ENCODE measurements at regions not wholly inside any gene's neighbourhood (a gene's known extent, or its start where the extent isn't known, plus 50 kb on each side); places are given as distances from the start of the nearest gene placed in this dataset.

DNA sequence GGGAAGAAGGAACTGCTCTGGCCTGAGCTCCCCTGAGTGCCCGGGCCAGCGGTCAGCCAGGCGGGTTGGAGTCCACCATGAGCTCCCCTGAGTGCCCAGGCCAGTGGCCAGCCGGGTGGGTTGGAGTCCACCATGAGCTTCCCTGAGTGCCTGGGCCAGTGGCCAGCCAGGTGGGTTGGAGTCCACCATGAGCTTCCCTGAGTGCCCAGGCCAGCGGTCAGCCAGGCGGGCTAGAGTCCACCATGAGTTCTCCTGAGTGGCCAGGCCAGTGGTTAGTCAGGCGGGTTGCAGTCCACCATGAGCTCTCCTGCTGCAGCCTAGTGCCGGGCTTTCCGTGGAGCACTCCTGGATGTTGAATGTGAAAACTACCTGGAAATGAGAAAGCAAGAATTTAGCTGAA lies 844.0 kb downstream of the TBC1D22A start:
- FAIRE-seq, result no peak

DNA sequence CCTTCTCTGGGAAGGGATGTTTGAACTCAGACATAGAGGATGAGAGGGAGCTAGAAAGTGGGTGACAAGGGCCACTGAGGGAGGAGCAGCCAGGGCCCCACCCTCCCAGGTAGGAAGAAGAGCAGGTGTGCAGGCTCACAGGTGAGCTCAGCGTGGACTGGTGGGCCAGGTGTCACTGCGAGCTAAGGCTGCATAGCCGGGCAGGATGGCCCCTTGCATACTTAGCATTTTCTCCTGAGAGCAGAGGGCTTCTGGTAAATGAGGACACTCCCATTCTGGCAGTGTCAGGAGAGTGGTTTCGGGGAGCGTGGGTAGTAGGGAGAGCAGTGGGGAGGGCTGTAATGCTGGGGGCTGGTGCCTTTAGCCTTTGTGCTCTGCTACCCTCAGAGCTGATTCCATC lies 843.4 kb downstream of the TBC1D22A start:
- FAIRE-seq, result no peak

DNA sequence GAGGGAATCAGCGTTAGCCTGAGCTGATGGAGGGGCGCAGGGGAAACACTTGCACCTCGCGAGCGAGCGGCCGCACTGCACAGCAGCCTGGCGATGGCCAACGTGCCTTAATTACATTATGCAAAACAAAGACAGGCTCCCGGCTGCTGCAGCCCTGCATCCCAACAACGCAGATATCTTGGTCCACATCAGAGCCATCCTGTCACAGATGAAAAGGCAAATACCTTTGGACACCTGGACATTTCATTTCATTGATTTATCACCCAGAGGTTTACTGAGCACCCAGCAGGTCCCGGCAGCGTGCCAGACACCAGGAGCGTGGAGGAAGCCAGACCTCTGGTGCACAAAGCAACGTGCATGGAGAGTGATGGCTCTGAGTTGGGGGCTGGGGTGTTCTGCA lies 843.0 kb downstream of the TBC1D22A start:
- no peak for FAIRE-seq

DNA sequence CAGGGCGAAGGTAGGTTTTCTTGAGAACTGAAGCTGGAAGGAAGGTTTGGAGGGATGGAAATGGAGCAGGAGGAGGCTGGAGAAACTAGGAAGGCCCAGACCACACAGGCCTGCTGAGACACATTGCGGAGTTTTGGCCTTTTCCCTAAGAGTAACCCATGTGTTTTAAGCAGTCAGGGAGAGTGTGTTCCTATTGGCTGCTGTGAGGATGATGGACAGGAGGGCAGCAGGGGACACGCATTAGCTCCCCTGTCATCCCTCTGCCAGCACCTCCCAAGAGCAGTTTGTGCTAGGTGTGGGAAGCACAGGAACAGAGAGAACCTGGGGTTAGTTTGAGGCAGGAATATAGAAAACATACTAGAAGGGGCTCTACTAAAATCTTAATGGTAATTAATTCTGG lies 842.1 kb downstream of the TBC1D22A start:
- FAIRE-seq, result no peak

DNA sequence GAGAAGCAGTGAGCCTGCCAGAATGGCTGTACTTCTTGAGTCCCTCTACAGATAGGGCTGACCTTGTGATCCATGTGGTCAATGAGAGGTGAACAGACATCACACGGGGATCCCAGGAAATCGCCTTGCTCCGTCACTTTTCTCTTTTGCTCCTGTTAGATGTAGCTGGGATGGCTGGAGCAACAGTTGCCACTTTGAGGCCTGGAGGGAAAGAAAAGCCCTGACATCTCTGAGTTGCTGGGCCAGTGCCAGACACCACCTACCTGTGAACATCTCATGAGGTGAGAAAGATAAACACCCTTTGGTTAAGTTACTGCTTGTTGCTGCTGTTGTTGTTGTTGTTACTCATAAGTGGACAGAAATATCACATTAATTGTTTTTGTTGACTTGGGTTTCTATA lies 840.3 kb downstream of the TBC1D22A start:
- no peak for FAIRE-seq

DNA sequence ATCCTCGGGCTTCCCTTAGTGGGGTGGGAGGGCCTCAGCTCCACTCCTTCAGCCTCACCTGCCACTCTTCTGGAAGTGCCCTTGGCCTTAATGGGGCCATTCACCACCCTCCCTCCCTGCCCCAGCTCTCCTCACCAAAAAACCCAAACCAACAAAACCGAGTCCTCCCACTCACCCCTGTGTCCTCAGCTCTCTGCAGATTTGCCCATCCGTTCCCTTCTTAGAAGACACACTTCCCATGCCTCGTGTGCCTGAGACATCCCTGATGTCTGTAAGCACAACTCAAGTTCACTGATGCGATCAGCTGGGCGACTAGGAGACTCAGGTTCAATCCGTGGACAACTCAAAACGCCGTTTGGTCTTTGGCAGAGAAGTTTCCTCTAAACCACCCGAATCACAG lies 839.2 kb downstream of the TBC1D22A start:
- no peak for FAIRE-seq

DNA sequence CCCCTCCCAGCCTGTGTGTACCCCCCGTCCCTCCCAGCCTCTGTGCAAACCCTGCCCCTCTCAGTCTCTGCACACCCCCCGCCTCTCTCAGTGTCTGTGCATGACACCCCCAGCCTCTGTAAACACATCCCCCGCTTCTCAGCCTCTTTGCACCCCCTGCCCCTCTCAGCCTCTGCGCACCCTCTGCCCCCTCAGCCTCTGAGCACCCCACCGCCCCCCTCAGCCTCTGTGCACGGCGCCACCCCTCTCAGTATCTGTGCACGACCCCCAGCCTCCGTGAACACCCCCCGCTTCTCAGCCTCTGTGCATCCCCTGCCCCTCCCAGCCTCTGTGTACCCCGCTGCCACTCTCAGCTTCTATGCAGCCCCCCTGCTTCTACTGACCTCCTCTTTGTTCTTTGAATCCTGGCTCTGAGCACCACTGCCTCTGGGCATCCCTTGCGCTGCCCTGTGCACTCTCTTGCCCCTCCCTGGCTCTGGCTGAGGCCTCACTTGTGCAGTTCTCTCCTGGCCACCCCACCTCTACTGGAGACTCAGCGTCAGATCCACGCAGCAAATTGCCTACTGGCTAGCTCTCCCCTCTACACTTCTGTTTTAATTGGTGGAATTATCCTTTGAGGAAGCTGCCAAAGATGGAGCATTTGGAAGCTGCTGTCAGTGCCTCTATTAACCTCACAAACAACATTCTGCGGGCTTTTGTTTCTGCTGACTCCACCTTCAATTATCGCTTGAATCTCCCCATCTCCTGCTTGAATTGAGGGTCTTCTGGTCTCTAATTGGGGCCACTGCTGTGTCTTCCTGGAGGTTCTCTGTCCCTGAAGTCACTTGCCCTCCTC lies 838.6 kb downstream of the TBC1D22A start:
- no peak for FAIRE-seq

DNA sequence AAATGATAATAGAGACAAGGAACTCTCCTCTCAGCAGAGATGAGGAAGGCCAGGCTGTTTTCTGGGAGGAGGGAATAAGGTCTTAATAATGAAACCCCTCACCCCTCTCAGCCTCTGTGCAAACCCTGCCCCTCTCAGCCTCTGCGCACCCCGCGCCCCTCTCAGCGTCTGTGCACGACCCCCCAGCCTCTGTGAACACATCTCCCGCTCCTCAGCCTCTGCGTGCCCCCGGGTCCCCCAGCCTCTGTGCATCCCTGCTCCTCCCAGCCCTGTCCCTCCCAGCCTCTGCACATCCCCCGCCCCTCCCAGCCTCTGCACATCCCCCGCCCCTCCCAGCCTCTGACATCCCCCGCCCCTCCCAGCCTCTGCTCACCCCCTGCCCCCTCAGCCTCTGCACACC lies 837.8 kb downstream of the TBC1D22A start:
- no peak for FAIRE-seq

DNA sequence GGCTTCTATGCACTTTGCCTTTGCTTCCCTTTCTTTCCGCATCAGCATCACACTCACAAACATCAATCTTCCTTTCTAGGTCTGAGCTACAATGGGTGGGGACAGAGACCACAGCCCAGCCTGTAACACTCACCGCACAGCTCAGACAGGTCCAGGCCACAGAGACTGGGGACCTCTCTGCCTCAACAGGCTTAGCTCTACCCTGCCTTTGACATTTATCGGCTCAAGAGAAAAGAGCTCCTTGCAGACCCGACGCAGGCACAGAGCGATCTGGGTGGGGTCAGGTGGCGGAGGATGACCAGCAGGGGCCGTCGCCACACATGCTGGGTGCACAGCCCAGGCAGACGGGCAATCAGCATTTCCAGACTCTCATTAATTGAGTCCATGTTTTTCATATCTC lies 837.3 kb downstream of the TBC1D22A start:
- FAIRE-seq, result no peak

DNA sequence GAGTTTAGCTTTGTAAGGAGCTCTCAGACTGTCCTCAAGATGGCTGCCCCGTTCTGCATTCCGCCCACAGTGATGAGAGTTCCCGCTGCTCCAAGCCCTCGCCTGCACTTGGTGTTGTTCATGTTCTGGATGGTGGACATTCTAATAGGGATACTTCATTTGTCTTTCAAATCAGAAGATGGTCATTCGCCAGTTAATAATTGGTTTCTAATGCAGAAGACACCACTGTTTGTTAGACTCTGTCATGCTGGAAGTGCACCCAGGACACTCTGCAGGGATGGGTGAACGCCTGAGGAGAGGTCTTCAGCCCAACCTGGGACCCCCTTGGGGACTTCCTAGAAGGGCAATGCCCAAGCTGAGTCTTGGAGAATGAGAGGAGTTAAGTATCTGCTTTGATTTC lies 836.4 kb downstream of the TBC1D22A start:
- no peak for FAIRE-seq

DNA sequence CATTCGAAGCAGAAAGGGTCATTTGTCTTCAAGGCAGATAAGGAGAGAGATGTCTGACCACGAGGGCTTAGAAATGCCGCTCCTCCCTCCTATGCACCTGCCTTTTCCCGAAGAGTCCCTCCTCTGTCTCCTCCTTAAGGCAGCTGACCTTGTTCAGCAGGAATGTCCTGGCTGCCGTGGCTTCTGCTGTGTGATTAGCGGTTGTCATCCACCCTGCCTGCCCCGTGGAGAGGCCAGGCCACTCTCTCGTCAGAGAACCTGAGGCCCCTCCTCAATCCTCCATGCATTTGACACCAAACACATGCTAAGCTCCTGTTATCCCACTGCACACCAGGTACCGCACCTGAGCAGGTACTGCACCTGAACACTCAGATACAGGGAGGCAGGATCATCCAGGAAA lies 834.6 kb downstream of the TBC1D22A start:
- no peak for FAIRE-seq

DNA sequence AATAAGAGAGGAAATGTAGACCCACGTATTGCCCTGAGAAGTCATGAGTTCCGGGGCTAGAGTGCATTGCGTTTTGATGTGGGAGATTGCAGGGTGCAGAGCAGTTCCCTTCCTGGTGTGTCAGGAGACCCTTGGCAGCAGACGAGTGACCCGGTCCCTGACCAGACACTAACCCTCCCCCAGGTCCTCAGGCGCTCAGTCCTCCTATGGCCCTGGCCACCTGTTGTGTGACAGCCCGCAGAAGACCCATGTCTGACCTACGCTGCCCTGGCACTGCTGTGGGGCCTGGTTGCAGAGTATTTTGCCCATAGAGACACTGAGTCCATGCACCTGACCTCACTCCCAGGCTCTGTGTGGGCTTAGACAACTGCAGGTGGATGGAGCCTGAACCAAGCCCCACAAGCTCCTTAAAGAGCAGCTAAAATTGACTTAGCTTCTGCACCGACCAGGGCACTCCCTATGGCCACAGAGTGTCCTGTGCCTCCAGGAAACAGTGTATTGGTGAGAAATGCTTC lies 833.8 kb downstream of the TBC1D22A start:
- no peak for FAIRE-seq

DNA sequence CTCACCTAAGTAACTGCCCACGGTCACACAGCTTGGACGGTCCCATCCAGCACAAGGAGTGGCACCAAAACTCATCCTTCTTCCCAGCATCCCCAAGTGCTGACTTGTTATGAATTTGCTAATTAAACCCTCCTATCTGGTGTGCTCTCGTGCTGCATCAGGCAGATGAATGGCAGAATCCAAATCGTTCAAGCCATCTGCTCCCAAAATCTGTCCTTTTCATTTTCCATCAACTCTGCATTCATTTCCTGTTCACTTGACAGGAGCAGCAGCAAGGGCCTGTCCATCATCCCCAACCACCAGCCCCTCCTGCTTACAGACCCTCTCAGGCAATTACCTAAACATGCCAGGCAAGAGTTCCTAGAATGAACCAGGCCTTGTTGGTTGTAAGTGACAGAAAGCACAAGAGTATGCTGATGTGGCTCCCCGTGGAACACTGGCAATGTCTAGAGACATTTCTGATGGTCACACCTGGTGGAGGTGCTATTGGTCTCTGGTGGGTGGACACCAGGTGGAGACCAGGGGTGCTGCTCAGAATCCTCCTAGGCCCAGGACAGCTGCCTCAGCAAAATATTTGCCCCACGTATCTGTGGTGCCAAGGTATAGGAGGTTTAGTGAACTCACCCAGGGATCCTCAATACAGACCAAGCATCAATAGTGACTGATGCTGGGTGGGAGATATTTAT lies 832.5 kb downstream of the TBC1D22A start:
- no peak for FAIRE-seq

DNA sequence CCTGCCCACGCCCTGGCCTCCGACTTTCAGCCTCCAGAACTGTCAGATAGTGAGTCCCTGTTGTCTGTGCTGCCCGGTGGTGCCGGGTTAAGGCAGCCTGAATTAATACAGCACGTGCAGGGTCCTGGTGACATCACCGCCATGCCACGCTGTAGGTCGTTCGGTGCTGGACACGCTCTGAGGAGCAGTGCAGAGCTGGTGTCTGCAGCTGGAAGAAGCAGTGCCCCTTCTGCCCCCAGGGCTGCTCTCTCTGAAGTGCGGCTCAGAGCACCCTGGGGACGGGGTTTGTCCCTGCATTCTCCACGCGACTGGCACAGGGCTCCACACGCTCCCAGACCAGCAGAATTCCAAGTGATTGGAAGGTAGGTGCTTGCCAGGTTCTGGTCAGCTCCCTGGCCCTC lies 831.5 kb downstream of the TBC1D22A start:
- no peak for FAIRE-seq

DNA sequence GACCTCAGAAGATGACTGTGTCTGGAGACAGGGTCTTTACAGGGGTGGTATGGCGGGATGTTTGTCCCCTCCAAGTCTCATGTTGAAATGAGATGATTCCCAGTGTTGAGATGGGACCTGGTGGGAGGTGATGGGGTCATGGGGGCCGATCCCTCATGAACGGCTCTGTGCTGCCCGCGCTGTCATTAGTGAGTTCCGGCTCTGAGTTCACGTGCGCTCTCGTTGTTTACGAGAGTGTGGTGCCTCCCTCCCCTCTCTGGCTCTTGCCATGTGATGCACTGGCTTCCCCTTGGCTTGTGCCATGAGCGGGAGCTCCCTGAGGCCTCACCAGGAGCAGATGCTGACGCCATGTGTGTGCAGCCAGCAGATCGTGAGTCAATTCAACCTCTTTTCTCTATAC lies 830.8 kb downstream of the TBC1D22A start:
- FAIRE-seq, result no peak

DNA sequence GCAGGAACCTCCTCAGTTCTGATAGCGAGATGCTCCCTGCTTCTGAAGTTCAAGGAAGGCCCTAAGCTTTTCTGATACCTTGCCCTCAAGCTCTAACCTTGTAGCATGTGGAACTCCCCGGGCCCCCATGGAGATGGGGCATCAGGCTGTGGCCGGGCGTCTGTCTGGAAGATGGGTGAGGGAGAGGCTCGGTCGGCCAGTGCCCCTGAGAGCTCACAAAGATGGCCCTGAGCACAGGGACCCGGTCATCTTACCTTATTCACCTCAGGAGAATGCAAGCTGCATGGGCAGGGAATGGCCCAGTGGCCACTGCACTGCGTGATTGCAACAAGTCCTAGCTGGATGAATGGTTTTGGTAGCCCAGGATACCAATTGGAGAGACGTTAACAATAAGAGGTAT lies 830.3 kb downstream of the TBC1D22A start:
- FAIRE-seq, result no peak

DNA sequence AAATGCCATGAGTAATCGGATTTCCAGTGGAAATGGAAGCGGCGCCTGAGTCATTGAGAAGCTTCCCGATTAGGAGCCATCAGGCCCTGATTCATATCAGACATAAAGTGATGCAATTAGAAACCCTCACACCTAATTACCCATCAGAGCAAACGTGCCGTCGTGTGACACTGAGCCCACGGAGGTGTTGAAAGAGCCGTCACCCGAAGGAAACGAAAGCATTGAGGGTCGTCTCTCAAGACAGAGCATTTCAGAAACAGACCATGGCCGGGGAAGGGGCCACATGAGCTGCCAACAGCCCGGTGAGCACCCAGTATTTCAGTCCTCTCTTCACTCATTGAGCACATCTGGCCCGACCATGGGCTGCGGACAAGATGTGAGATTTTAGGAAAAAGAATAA lies 829.3 kb downstream of the TBC1D22A start:
- FAIRE-seq, result no peak

DNA sequence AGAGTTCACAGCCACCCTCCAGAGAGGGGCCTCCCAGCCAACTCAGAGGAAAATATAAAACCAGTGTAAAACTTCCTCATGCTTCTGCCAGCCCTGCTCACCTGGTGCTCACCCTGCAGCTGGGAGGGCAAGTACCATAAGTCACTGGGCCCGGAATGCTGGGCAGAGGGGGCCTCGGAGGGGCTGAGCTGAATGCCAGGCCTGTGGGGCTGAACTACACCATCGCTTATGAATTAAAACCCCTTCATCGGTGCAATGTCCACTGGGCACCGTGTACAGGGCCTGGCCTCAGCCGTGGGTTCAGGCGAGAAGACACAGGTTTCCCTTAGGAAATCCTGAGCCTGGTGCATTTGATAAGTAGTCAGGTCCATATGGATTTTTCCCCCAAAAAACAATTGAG lies 828.6 kb downstream of the TBC1D22A start:
- no peak for FAIRE-seq

DNA sequence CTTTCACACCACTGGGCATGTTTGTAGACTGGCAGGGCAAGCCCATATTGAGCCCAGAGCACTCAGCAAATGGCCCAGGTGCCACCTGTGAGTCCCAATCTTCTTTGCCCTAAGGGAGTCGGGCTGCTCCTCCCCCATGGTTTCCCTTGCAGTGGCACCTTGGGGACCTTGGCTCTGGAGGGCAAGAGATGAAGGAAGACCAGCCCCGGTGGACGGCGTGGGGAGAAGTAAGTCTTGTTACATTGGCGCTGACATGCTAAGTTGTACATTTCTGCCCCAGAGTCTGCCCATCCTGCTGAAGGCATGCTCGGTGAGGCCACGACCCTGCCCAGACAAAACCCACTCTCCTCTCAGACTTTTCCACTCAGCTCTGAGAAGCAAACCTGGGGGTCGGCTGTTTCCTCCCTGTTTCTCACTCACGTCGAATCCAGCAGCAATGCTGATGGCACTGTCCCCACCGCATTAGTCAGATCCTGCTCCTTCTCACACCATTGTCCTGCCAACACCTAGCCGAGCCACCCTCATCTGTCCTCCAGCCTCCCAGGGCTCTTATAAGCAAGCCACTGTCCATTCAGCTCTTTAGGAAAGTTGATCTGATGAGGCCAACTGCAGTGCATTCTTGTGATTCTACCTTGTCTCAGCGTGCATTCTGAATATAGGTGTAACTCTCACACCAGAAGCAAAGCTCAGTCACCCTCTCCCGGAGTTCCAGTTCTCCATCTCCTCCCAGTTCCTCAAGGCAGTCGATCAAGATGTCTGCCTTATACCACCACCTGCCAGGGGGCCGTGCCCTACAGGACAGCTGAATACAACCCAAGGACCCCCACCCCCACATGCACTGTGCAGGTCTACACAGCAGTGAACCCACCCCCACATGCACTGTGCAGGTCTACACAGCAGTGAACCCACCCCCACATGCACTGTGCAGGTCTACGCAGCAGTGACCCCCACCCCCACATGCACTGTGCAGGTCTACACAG lies 827.1 kb downstream of the TBC1D22A start:
- FAIRE-seq, result no peak

DNA sequence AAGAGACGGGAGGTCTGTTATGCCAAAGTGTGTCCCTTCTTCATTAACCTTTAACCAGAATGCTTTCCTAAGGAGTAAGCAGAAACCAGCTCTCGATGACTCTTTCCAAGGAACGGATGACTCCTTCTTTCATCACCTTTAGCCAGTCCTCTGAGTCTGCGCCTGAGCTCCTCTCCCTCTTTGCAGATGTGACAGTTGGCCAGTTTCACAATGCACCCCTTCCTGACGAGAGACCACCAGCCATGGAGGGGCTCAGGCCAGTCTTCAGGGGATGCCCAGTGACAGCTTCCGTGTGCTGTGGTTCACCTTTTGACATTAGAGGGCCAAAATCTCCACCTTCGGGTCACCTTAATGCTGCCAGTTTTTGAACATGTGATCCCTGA lies 826.1 kb downstream of the TBC1D22A start:
- no peak for FAIRE-seq

DNA sequence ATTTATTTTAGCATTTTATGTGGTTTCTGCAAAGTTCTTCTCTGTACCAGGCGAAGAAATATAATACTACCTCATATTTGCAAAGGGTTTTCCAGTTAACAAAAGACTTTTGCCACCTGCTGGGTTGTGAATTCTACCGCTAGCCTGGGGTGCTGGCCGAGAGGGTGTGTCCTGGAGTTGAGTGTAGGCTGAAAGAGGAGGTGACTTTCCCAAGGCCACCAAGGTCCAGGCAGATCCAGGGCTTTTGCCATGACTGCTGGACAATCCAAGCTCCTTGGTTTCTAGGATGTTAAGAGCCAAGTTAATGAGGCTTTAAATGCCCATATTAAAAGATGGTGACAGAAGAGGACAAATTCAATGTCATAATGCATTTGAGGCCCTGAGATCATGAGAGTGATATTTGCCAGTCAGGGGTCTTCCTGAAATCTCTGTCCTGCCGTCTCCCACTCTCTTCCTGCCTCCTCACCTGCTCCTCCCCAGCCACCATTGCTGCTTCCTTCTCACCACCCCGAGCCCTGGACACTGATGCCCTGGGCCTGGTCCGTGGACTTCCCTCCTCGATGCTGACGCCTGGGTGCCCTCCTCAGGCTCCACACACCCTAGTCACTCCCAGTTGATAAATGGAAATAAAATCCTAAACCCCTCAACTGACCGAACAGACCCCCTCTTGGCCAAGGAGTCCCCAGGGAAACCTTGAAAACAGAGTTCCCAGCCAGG lies 825.6 kb downstream of the TBC1D22A start:
- no peak for FAIRE-seq

DNA sequence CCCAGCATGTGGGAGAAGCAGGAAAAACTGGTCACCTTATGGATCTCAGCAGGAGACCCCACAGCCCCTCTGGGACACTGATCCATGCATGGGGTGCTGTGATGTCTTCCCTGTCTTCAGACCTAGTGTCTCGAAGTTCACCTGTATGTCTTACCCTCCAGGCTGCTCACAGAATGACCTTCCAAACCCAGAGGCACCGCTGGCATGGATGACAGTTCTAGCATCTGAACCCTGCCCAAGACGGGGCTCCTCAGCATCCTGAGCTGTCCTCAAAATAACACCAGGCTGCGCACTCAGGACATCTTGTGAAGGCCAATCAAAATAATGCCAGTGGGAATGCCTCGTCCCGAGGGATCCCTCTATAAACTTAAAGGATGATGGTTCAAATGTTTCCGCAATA lies 824.9 kb downstream of the TBC1D22A start:
- no peak for FAIRE-seq
